ENCODE measurements at regions not wholly inside any gene's neighbourhood (a gene's known extent, or its start where the extent isn't known, plus 50 kb on each side); places are given as distances from the start of the nearest gene placed in this dataset.

GRCh38 chr5:60084226-60084625 lies 190.7 kb upstream of the PDE4D start:
- TF ChIP-seq POLR2AphosphoS5 (IDR thresholded peaks at IDR 0.05) (no peak), CTCF (IDR thresholded peaks at IDR 0.05 in 8 of 11, conservative IDR thresholded peaks at IDR 0.05 in 3 of 11) (no peak), POLR2A (IDR thresholded peaks at IDR 0.05) (no peak)

Data from spleen (tissue), 7 donors.